Stimulated activated memory B cell treated with anti-CD40 and anti-IgM and Interleukin-4, amounts not matched to agents 10 μg/mL and 1 μg/mL and 100 μg/mL, for 72 hours (primary cell): ENCODE measurements at regions not wholly inside any gene's neighbourhood (a gene's known extent, or its start where the extent isn't known, plus 50 kb on each side); places are given as distances from the start of the nearest gene placed in this dataset.
A peak's percentile ranks its signal among the peaks of the same experiment; 100 is the strongest.

Source experiments
- ATAC-seq: fragments of 150-1000 bp; cut with Tn5 transposase; 2 replicates; pipeline ENCODE4 v1.10.0; 2021
- H3K27ac Mint-ChIP-seq: one replicate; pipeline ENCODE4 v1.8.0; 2022; ENCODE audit warnings: mild to moderate bottlenecking, mixed read lengths
- H3K27me3 Mint-ChIP-seq: one replicate; pipeline ENCODE4 v1.8.0; 2022; ENCODE audit warnings: mixed read lengths
- H3K36me3 Mint-ChIP-seq: one replicate; pipeline ENCODE4 v1.8.0; 2022; ENCODE audit warnings: mixed read lengths
- H3K4me1 Mint-ChIP-seq: one replicate; pipeline ENCODE4 v1.8.0; 2022; ENCODE audit warnings: mixed read lengths
- H3K4me3 Mint-ChIP-seq: one replicate; pipeline ENCODE4 v1.8.0; 2022; ENCODE audit warnings: mild to moderate bottlenecking, moderate library complexity, mixed read lengths
- H3K9me3 Mint-ChIP-seq: one replicate; pipeline ENCODE4 v1.8.0; 2022; ENCODE audit warnings: mixed read lengths

DNA sequence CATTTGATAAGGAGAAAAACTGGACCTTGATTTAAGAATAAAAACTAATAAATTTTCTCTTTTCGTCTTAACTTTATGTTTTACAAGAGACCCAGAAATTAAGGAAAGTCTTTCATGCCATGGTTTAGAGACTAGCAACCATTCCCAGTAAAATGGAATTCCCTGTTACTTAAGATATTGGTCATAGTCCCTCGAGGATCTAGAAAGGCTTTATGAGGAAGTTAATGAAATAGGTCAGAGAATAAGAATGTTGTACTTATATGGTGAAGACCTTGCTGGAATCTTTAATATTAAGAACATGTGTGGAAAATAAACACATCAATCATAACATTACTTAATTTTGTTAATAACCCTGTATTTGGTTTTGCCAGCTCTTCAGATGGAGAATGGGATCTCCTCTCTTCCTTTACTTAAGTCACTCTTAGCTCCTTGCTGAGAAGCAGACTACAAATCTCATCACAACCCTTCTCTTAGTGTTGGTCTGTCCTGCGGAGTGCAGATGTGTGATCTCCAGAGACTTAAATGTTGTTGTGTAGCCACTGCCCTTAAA is 382.9 kb downstream of the QKI start:
- peaks cover 4% of the 10 kb centered on the region for H3K36me3 Mint-ChIP-seq
- H3K9me3 Mint-ChIP-seq: peaks cover 11% of the 10 kb centered on the region
- no peak for ATAC-seq
- H3K27me3 Mint-ChIP-seq: no peaks in the 10 kb centered on the region
- H3K27ac Mint-ChIP-seq: no peak overlapping the region
- H3K4me3 Mint-ChIP-seq: no peak overlapping the region
- no peaks in the 10 kb centered on the region for H3K4me1 Mint-ChIP-seq

DNA sequence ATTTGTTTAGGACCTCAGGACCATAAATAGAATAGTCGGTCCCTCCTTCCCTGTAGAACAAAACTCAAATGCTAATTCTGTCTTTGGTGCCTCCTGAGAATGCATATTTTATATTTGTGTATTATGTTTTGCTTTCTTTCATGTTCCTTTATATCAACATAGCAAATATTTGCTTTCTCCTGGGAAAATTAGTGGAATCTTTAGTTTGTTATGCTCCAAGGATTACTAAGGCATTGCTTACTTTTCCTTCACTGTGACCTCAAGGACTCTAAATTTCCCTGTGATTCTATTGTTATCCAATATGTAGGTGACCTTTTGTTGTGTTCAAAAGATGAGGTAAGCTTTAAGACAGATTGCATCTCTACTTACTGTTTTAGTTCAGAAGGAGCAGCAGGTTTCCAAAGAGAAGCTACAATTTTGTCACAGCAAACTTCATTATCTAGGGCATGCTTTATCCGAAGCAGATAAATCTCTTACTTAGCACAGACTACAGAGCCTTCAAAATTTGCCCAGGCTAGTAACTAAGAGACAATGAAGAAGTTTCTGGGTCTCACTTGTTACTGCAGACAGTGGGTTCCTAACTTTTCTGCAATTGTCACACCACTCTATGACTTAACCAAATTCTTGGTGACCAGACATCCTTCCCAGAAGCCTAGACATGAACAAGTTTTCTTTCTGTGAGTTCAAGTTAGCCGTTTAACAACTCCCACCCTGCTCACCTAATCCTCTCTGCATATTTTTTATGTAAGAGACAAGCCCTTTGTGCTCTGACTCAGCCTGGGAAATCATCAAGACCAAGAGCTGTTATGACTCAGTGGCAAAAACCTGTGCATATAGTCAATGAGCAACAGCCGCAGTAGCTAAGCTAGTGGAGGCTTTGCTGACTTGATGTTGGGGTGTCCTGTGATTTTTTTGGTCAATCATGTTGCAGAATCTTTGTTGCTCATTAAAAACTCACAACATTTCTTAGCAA is 378.8 kb downstream of the QKI start:
- Mint-ChIP-seq H3K27me3 (no peaks in the 10 kb centered on the region), H3K27ac (no peak overlapping the region), H3K36me3 (peaks cover 4% of the 10 kb centered on the region), H3K4me1 (no peaks in the 10 kb centered on the region), H3K9me3 (peaks cover under 1% of the 10 kb centered on the region), H3K4me3 (no peak overlapping the region)
- no peak for ATAC-seq

DNA sequence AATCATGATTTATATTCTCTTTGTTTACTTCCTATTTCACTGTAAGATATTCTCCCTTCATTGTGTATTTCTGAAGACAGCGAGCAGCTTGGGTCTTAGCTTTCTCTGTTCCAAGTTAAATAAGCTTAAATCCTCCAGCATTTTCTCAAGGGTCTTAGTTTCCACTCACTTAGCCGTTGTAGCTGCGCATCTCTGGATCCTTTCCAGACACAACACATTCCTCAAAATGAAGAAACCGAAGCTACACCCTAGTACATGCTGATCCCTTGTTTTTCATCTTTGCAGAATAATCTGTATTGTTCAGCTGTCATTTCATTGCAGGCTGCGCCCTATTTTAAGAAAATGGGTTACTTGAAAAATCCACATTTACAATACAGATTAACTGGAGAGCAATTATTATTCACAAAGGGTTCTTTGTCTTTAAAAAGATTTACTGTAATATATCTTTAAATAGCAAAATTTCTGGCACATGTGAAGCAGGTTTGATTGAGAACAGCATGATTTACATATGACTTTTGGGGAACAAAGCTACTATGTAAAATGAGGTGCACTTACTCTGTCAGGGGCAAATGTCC is 375.8 kb downstream of the QKI start:
- no peak overlapping the region for H3K4me3 Mint-ChIP-seq
- no peaks in the 10 kb centered on the region for H3K9me3 Mint-ChIP-seq
- no peaks in the 10 kb centered on the region for H3K4me1 Mint-ChIP-seq
- no peak overlapping the region for H3K27ac Mint-ChIP-seq
- no peaks in the 10 kb centered on the region for H3K27me3 Mint-ChIP-seq
- ATAC-seq: no peak
- no peaks in the 10 kb centered on the region for H3K36me3 Mint-ChIP-seq

DNA sequence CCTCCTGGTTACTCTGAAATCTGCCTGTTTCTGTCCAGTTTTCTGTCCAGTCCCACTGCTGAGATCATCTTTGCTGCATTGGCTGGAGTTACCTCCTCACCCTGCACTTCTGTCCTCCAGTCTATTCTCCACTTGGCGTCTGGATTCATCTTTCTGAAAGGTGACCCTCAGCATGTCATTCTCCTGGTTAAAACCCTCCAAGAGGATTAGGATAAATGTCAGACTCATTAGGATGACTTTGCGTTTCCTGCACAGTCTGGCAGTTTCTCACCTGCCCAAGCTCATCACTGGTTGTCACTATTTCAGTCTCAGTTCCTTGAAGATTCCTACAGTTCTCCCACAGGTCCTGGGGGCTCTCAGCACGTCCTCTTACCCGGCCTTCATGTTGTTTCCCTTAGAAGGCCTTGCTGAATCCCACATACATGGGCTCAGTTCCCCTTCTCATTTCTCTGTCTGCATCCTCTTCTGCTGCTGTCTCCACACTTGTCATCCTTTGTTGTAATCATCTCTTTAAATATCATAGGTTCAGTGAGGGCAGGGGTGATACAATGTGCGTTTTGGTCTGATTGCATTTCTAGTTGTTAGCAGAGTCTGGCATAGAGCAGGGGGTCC is 374.8 kb downstream of the QKI start:
- Mint-ChIP-seq H3K4me3 (no peak overlapping the region), H3K36me3 (no peaks in the 10 kb centered on the region), H3K9me3 (no peaks in the 10 kb centered on the region), H3K27me3 (no peaks in the 10 kb centered on the region), H3K27ac (no peak overlapping the region), H3K4me1 (no peaks in the 10 kb centered on the region)
- no peak for ATAC-seq

DNA sequence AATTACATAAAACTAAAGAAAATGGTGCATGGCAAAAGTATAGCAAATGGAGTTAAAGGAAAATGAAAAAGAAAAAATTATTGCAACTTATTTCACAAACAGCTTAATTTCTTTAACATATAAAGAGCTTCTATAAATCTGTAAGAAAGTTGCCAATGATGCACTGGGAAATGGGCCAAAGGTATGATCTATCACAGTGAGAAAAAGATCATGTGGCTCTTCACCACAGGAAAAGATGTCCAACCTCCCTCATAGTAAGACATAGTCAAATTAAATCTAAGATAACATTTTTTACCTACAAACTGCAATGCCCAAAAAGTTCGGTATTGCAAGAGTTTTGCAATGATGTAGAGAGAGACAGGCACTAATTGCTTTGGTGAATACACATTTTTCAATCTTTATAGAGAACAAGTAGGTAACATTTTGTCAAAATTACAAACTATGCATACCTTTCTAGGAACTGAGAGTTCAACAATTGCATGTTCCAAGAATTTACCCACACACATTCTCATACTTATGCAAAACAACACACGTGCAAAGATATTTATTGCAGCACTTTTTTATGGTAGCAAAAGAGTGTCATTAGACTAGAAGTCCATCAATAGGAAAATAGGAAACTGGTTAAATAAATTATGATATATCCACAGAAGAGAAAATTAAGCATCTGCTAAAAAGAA is 372.6 kb downstream of the QKI start:
- Mint-ChIP-seq H3K27me3 (no peaks in the 10 kb centered on the region), H3K9me3 (no peaks in the 10 kb centered on the region), H3K4me3 (no peak overlapping the region), H3K27ac (no peak overlapping the region), H3K4me1 (peaks cover 9% of the 10 kb centered on the region), H3K36me3 (no peaks in the 10 kb centered on the region)
- no peak for ATAC-seq

DNA sequence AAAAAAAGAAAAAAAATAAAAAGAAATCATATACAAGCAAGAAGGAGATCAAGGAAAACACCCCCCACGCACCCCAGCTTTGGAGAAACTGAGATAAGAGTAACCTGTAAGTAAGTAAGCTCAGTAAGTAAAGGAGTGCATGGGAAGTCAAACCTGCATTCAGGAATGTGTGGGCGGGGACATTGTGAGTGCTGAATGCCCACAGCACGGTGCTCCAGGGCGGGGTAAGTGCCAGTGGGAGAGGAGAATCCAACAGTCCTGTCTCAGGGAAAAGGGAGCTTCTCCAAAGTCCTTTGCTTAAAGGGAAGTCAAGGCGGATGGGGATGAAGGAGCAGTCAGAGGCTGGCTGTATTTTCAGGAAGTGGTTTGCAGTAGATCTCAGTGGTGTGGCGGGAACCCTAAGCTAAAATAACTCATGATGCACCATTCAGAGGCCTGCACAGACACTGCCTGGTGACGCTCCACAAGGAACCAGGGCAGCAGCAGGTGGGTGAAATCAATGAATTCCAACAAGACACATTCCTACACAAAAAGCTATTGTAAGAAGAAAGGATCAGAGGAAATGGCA is 368.0 kb downstream of the QKI start:
- peak; percentile 50 for ATAC-seq

DNA sequence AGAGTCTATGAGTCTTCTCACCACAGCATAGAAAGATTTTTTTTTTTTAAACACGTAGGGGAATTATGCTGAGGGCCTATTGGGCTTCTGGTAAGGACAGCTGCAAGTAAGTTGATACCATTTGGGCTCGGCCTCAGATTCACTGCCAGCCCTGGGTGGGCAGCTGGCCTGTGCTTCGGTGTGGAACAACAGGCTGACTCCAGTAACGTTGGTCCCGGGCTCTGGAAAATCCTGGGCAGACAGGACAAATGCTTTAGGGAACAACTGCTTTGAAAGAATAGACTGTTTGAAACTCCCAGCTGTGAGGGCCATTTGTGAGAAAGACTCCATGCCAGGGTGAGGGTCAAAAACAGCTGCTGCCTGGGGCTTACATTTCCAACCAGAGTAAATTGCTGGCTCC is 366.5 kb downstream of the QKI start:
- Mint-ChIP-seq H3K9me3 (no peaks in the 10 kb centered on the region), H3K4me3 (no peak overlapping the region), H3K4me1 (peaks cover 11% of the 10 kb centered on the region), H3K36me3 (no peaks in the 10 kb centered on the region), H3K27ac (no peak overlapping the region), H3K27me3 (no peaks in the 10 kb centered on the region)
- ATAC-seq: no peak

More for the DNA sequence above, 368.0 kb downstream of the QKI start:
- no peaks in the 10 kb centered on the region for H3K36me3 Mint-ChIP-seq
- H3K27me3 Mint-ChIP-seq: no peaks in the 10 kb centered on the region
- H3K4me3 Mint-ChIP-seq: no peak overlapping the region
- no peak overlapping the region for H3K27ac Mint-ChIP-seq
- no peaks in the 10 kb centered on the region for H3K9me3 Mint-ChIP-seq
- peaks cover 11% of the 10 kb centered on the region for H3K4me1 Mint-ChIP-seq

DNA sequence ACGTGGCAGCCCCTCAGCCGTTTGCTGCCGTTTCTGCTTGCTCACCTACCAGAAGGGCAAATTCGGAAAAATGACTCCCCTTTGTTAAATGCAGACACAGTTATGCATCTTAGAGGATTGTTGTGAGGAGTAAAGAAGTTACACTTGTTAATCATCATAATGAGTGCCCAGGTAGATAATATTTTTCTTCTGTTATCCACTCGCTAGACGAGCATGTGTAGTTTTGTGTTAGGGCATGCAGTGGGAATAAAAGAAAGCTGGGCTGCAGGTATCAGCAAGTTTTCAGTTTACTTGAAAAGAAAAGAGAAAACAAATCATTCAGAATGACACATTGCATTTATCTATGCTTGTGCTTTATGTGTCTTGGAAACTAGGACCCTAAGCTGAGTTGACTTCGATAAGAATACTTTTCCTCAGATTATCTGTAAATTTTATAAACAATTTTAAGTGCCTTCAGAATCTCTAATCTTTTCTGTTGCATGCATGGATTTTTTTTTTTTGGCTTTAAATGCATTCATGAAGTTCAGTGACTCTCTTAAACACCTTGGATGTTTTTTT is 365.3 kb downstream of the QKI start:
- Mint-ChIP-seq H3K9me3 (no peaks in the 10 kb centered on the region), H3K27ac (no peak overlapping the region), H3K4me1 (peaks cover 11% of the 10 kb centered on the region), H3K27me3 (no peaks in the 10 kb centered on the region), H3K36me3 (no peaks in the 10 kb centered on the region), H3K4me3 (no peak overlapping the region)
- ATAC-seq: no peak

DNA sequence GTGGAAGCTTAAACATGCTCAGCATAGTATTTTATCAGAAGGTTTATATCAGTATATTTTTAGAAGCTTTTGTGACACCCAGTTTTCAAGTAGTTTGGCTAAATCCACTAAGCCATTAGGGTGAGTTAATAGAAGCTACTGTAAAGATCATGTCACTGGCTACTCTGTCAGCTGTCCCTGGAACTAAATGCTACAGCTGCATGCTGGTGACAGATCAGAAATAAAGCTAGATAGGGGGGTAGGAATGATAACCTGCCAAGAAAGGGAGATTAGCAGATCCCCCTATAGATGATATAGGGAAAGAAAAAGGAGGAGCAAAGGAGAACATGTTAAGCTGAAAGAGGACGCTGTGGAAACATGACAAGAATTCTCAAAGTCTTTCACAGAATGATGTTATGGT is 363.2 kb downstream of the QKI start:
- Mint-ChIP-seq H3K27me3 (no peaks in the 10 kb centered on the region), H3K36me3 (no peaks in the 10 kb centered on the region), H3K4me1 (peaks cover 8% of the 10 kb centered on the region), H3K27ac (no peak overlapping the region), H3K9me3 (no peaks in the 10 kb centered on the region), H3K4me3 (no peak overlapping the region)
- ATAC-seq: no peak

DNA sequence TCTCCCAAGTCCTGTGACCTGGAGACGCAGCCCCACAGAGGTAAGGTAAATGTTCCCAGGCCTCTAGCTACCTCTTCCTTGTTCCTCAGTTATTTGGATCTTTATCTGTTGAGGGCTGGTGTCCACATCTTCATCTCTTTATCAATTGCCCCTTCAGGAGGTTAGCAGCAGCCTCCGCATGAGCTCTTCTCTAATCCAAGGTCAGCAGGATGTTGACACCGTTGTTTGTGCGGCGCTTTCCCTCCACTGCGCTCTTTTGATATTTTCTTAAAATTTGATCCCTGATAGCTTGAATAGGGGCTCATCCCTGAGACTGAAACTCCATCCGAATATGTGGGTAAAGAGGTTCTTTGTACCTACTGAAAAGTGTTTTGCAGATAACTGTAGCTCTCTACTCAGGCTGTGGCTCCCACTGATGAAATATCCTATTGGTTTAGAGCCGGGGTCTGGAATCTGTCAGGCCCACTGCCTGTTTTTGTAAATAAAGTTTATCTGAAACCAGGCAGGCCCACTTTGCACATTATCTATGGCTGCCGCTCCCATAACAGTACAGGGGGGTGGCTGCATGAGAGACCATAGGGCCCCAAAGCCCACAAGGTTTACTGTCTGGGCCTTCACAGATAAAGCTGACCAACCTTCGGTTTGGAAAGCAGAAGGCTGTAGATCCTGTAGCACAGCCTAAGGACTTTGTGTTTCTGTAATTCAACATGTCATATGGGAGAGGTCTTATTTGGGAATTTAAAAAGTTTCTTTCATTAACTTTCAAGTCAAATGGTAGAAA is 362.6 kb downstream of the QKI start:
- no peaks in the 10 kb centered on the region for H3K36me3 Mint-ChIP-seq
- no peaks in the 10 kb centered on the region for H3K27me3 Mint-ChIP-seq
- H3K27ac Mint-ChIP-seq: no peak overlapping the region
- H3K4me3 Mint-ChIP-seq: no peak overlapping the region
- H3K4me1 Mint-ChIP-seq: peaks cover 2% of the 10 kb centered on the region
- no peak for ATAC-seq
- H3K9me3 Mint-ChIP-seq: no peaks in the 10 kb centered on the region

DNA sequence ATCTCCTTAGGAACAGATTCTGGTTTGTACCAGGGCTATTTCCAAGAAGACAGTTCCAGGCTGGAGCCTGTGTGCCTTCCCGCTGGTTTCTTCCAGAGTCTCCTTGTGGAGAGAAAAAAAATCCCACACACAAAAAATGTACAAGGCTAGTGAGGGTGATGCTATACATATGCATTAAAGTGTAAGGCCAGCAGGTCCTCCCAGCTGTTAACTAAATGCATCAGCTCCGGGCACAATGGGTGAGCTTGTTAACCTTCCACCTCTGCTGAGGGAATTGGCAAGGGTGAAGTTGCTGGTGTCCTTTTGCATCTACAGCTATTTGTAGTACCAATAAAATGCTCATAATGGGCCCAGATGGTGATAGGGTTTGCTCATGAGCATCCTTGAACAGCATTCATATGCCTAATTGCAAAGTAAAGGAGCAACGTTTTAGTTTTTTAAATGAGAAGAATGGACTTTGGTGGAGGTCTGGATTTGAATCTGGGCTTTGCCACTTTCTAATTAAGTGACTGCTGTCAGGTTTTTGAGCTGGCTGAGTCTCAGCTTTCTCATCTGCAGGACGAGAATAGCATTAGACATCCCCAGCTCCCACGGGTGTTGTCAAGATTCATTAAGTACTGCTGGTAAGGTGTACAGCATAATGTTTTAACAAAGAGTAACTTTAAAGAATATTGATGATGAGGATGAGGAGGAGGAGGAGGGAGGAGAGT is 361.8 kb downstream of the QKI start:
- Mint-ChIP-seq H3K36me3 (no peaks in the 10 kb centered on the region), H3K9me3 (no peaks in the 10 kb centered on the region)

DNA sequence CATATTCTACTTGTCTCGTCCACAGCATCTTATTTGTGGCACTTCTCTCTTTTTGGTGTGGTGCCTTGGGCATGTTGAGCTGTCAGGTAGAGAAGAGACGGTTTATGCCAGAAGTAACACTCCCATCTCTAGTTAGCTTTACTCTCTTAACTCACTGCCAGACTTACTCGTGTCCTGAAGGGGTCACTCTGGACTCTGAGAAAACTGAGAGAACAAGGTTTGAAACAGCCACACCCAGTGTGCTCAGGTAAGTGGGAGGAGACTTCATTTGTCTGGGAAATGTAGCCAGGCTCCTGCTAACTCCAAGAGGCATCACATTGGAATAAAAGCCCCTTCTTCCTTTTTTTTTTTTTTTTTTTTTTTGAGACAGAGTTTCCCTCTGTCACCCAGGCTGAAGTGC is 360.8 kb downstream of the QKI start:
- H3K4me3 Mint-ChIP-seq: no peak overlapping the region
- H3K36me3 Mint-ChIP-seq: no peaks in the 10 kb centered on the region
- no peak overlapping the region for H3K27ac Mint-ChIP-seq
- no peaks in the 10 kb centered on the region for H3K27me3 Mint-ChIP-seq
- H3K4me1 Mint-ChIP-seq: no peaks in the 10 kb centered on the region
- ATAC-seq: no peak
- H3K9me3 Mint-ChIP-seq: no peaks in the 10 kb centered on the region

More for the DNA sequence above, 361.8 kb downstream of the QKI start:
- Mint-ChIP-seq H3K27ac (no peak overlapping the region), H3K4me3 (no peak overlapping the region), H3K4me1 (no peaks in the 10 kb centered on the region), H3K27me3 (no peaks in the 10 kb centered on the region)
- ATAC-seq: no peak

DNA sequence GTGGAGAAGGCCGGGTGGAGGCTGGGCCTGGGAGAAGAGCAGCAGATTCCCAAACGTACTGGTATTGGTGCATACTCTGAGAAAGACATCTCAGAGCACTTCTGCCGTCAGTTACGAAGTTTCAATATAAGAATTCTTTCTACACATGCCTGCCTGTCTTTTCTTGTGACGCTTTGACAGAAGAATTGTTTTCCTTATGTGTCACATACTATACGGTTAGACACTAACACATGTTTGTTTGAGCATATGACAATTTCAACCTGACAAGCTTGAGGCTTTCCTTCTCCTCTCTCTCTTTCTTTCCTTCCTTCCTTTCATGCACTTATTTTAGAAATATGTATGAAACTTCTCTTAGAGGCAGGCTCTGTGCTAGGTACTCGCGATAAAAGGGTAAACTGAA is 360.0 kb downstream of the QKI start:
- Mint-ChIP-seq H3K4me3 (no peak overlapping the region), H3K9me3 (no peaks in the 10 kb centered on the region), H3K27me3 (no peaks in the 10 kb centered on the region), H3K36me3 (no peaks in the 10 kb centered on the region), H3K4me1 (no peaks in the 10 kb centered on the region), H3K27ac (no peak overlapping the region)
- ATAC-seq: no peak
